Type B pancreatic cell (in vitro differentiated cells): ENCODE measurements at regions not wholly inside any gene's neighbourhood (a gene's known extent, or its start where the extent isn't known, plus 50 kb on each side); places are given as distances from the start of the nearest gene placed in this dataset.

Experiments
- DNase-seq: peaks from one replicate; pipeline ENCODE4 v3.0.0; 2021; ENCODE audit warnings: mixed read lengths; ENCODE audit not compliant: unreplicated experiment; ENCODE audit errors: extremely low spot score
- H3K27ac Mint-ChIP-seq: 2 replicates; pipeline ENCODE4 v1.8.0; 2021; ENCODE audit warnings: mild to moderate bottlenecking, mixed read lengths
- H3K27me3 Mint-ChIP-seq: 2 replicates; pipeline ENCODE4 v1.8.0; 2021; ENCODE audit warnings: mixed read lengths
- H3K36me3 Mint-ChIP-seq: 2 replicates; pipeline ENCODE4 v1.8.0; 2021; ENCODE audit warnings: mixed read lengths
- H3K4me1 Mint-ChIP-seq: one replicate; pipeline ENCODE4 v1.8.0; 2021; ENCODE audit warnings: mixed read lengths; ENCODE audit not compliant: unreplicated experiment
- H3K4me3 Mint-ChIP-seq: 2 replicates; pipeline ENCODE4 v1.8.0; 2021; ENCODE audit warnings: mild to moderate bottlenecking, mixed read lengths
- H3K9me3 Mint-ChIP-seq: 2 replicates; pipeline ENCODE4 v1.8.0; 2021; ENCODE audit warnings: mixed read lengths
- CTCF ChIP-seq: fragments of 200-600 bp; sonication (generic); conservative IDR thresholded peaks from 2 replicates; pipeline ENCODE4 v1.5.0; 2021; ENCODE audit warnings: antibody characterized with exemption, mild to moderate bottlenecking

DNA sequence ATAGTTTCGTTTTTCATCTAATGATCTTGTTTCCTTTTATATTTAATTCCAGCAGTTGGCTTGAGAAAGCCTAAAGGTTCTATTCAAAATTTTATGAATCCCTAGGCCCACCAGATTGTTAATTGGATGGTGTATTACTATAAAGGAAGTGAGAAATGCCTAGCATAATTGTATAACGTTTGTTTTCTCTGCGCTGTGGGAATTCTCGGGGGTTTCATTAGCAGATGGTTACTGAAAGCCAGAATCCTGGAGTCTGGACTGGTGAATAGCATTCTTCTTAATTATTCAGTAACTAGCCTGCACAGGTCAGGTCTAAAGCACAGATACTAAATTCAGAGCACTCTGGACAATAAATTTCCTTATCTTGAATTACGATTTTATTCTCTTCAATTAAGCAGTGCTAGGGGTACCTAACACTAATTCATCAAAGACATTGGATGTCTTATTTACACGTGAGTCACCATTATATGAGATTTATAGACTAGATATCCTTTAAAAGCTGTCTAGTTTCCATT lies 459.4 kb downstream of the DTHD1 start:
- Mint-ChIP-seq H3K27ac (no peak overlapping the region), H3K9me3 (no peaks in the 10 kb centered on the region), H3K27me3 (no peaks in the 10 kb centered on the region), H3K4me1 (no peaks in the 10 kb centered on the region), H3K4me3 (no peak overlapping the region), H3K36me3 (no peaks in the 10 kb centered on the region)
- DNase-seq, result no peak
- no peak for TF ChIP-seq CTCF

- H3K4me1 Mint-ChIP-seq, result no peaks in the 10 kb centered on the region
- no peak overlapping the region for H3K4me3 Mint-ChIP-seq
- no peak for DNase-seq
- no peaks in the 10 kb centered on the region for H3K9me3 Mint-ChIP-seq
- H3K36me3 Mint-ChIP-seq, result no peaks in the 10 kb centered on the region
- H3K27me3 Mint-ChIP-seq, result no peaks in the 10 kb centered on the region
- TF ChIP-seq CTCF, result no peak
- H3K27ac Mint-ChIP-seq, result no peak overlapping the region
Measured at GRCh38 chr4:36747277-36748129, 466.1 kb downstream of the DTHD1 start.

DNA sequence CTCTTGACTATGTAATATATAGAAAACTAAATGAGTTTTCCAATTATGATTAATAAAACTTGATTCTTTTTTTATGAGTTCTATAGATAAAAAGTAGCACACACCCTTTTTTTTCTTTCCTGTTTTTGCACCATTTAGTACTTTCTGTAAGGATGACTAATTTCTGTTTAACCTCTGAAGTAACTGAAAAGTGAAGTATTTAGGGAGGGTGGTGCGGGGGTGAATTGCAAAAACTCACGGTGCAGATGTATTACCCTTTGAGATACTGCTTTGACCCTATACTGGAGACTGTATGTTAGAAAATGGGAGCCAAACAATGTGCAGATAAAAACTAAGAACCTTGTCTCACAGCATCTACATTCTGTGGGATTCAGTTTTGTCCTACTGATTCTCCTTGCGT lies 471.6 kb downstream of the DTHD1 start:
- Mint-ChIP-seq H3K9me3 (no peaks in the 10 kb centered on the region), H3K27ac (no peak overlapping the region), H3K4me1 (no peaks in the 10 kb centered on the region), H3K4me3 (no peak overlapping the region), H3K27me3 (no peaks in the 10 kb centered on the region), H3K36me3 (no peaks in the 10 kb centered on the region)
- DNase-seq, result no peak
- no peak for TF ChIP-seq CTCF

DNA sequence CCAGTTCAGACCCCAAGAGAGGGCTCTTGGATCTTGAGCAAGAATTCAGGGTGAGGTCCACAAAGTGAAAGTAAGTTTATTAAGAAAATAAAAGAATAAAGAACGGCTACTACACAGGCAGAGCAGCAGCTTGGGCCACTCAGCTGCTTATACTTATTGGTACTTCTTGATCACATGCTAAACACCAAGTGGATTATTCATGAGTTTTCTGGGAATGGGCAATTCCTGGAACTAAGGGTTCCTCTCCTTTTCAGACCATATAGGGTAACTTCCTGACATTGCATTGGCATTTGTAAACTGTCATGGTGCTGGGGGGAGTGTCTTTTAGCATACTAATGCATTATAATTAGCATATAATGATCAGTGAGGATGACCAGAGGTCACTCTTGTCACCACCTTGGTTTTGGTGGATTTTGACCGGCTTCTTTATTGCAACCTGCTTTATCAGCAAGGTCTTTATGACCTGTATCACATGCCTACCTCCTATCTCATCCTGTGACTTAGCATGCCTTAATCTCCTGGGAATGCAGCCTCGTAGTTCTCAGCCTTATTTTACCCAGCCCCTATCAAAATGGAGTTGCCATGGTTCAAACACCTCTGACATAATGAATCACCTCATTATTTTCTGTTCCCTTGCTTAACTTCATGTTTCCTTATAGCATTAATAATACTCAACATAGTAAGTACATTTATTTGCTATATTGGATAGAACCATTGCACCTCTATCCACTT lies 476.3 kb downstream of the DTHD1 start:
- no peak overlapping the region for H3K27ac Mint-ChIP-seq

More for the DNA sequence above, 476.3 kb downstream of the DTHD1 start:
- H3K36me3 Mint-ChIP-seq, result no peaks in the 10 kb centered on the region
- no peak overlapping the region for H3K4me3 Mint-ChIP-seq
- no peaks in the 10 kb centered on the region for H3K27me3 Mint-ChIP-seq
- H3K9me3 Mint-ChIP-seq, result no peaks in the 10 kb centered on the region
- no peak for DNase-seq
- H3K4me1 Mint-ChIP-seq, result no peaks in the 10 kb centered on the region
- TF ChIP-seq CTCF, result no peak
